ENCODE measurements at regions not wholly inside any gene's neighbourhood (a gene's known extent, or its start where the extent isn't known, plus 50 kb on each side); places are given as distances from the start of the nearest gene placed in this dataset.

DNA sequence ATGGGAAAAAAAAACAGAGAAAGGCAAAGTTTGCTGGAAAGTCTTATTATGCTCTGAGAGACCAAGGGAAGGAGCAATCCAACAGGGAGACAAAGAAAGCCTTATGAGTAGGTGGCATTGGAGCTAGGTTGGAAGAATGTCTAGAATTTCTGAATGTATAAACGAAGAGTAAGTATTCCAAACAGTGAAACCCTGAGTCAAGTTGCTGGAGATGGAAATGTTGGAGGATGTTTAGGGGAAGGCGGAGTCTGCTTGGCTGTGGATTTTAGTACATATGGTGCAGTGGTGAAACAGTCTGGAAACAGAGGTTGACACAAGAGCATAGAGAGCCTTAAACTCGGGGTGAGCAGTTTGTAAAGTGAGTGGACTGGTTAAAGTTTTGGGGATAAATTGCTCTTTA, 314.8 kb upstream of the CADM1 start:
- Mint-ChIP-seq H3K27ac (ENCODE audit: unreplicated experiment) (no peak overlapping the region), H3K36me3 (ENCODE audit: unreplicated experiment) (peaks cover 36% of the 10 kb centered on the region), H3K27me3 (ENCODE audit: unreplicated experiment) (no peaks in the 10 kb centered on the region), H3K4me3 (ENCODE audit: unreplicated experiment) (no peak overlapping the region), H3K9me3 (ENCODE audit: unreplicated experiment) (peaks cover 6% of the 10 kb centered on the region), H3K4me1 (ENCODE audit: low read depth, unreplicated experiment) (peaks cover 4% of the 10 kb centered on the region)
- TF ChIP-seq, protein P1, sequence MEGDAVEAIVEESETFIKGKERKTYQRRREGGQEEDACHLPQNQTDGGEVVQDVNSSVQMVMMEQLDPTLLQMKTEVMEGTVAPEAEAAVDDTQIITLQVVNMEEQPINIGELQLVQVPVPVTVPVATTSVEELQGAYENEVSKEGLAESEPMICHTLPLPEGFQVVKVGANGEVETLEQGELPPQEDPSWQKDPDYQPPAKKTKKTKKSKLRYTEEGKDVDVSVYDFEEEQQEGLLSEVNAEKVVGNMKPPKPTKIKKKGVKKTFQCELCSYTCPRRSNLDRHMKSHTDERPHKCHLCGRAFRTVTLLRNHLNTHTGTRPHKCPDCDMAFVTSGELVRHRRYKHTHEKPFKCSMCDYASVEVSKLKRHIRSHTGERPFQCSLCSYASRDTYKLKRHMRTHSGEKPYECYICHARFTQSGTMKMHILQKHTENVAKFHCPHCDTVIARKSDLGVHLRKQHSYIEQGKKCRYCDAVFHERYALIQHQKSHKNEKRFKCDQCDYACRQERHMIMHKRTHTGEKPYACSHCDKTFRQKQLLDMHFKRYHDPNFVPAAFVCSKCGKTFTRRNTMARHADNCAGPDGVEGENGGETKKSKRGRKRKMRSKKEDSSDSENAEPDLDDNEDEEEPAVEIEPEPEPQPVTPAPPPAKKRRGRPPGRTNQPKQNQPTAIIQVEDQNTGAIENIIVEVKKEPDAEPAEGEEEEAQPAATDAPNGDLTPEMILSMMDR (IDR thresholded peaks at IDR 0.05; ENCODE audit: partially characterized antibody, unreplicated experiment): no peak
- no peak for DNase-seq

DNA sequence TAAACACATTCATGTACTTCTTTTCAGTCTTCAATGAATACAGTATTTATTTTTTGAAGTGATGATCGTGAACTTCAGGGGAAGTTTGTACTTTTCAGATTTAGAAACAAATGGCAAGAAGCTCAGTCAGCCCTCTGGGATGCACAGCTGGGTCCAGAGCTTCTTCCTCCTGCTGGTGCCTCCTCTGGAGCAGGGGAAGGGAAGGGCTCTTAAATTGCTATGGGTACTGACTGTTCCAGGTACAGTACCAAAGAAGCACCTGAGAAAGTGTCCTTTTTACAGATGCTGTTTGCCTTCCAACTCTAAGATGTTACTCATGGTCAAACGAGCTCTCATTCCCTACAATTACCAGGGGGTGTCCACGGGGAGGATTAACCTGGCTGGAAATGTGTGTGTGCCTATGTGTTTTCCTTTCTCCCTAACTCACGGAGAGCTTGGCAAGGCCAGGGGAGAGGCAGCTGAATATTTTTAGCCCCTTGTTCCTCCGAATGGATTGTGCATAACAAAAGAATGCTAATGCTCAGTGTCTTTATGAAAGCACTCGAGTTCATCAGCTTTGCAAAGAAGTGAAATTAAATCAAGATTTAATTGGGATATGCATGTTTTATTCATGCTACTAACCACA, 313.7 kb upstream of the CADM1 start:
- H3K27ac Mint-ChIP-seq (ENCODE audit: unreplicated experiment): no peak overlapping the region
- H3K4me3 Mint-ChIP-seq (ENCODE audit: unreplicated experiment): no peak overlapping the region
- TF ChIP-seq, protein P1 (IDR thresholded peaks at IDR 0.05; ENCODE audit: partially characterized antibody, unreplicated experiment): no peak
- no peak for DNase-seq
- H3K27me3 Mint-ChIP-seq (ENCODE audit: unreplicated experiment): no peaks in the 10 kb centered on the region
- H3K4me1 Mint-ChIP-seq (ENCODE audit: low read depth, unreplicated experiment): peaks cover 4% of the 10 kb centered on the region
- H3K36me3 Mint-ChIP-seq (ENCODE audit: unreplicated experiment): peaks cover 34% of the 10 kb centered on the region
- peaks cover 8% of the 10 kb centered on the region for H3K9me3 Mint-ChIP-seq (ENCODE audit: unreplicated experiment)

DNA sequence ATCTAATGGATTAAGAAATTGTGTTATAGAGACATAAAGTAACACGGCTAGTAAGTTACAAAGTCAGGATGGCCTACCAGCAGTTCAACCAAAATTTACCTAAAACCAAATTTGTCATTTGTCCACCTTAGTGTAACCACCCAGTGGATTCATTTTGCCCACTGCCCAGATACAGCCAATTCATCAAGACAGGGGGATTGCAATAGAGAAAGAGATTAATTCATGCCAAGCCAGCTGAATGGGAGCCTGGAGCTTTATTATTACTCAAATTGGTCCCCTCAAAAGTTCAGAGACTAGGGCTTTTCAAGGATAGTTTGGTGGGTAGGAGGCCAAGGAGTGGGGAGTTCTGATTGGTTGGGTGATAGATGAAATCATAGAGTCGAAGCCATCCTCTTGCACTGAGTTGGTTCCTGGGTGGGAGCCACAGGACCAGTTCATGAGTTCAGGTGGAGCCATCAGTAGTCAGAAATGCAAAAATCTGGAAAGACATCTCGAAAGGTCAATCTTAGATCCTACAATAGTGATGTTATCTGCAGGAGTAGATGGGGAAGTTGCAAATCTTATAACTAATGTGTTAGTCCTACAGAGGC, 304.2 kb upstream of the CADM1 start:
- H3K9me3 Mint-ChIP-seq (ENCODE audit: unreplicated experiment): peaks cover 6% of the 10 kb centered on the region

DNA sequence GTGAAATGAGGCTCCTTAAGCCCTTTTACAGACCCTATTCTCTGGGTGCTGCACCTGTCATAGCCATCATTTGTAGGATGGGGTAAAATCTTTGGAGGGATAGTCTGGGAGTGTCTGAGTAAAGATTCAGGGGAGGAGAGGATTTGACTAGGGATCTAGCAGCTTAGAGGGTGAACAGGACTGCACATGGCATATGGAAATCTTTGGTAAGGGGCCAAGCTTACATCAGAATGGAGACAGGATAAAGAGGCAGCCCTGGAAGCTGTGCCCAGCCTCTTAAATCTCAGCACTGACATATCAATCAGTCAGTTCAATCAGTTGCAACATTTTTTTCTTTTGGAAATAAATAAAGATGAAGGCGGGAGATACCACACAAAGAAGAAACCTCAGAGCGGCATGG, 301.8 kb upstream of the CADM1 start:
- no peak for DNase-seq
- TF ChIP-seq, protein P1 (IDR thresholded peaks at IDR 0.05; ENCODE audit: partially characterized antibody, unreplicated experiment): no peak
- Mint-ChIP-seq H3K36me3 (ENCODE audit: unreplicated experiment) (peaks cover 20% of the 10 kb centered on the region), H3K4me3 (ENCODE audit: unreplicated experiment) (no peak overlapping the region), H3K27ac (ENCODE audit: unreplicated experiment) (no peak overlapping the region), H3K9me3 (ENCODE audit: unreplicated experiment) (peaks cover 4% of the 10 kb centered on the region), H3K27me3 (ENCODE audit: unreplicated experiment) (peaks cover 2% of the 10 kb centered on the region), H3K4me1 (ENCODE audit: low read depth, unreplicated experiment) (peaks cover 3% of the 10 kb centered on the region)

More for the DNA sequence above, 304.2 kb upstream of the CADM1 start:
- no peak overlapping the region for H3K4me3 Mint-ChIP-seq (ENCODE audit: unreplicated experiment)
- no peaks in the 10 kb centered on the region for H3K27me3 Mint-ChIP-seq (ENCODE audit: unreplicated experiment)
- TF ChIP-seq, protein P1 (IDR thresholded peaks at IDR 0.05; ENCODE audit: partially characterized antibody, unreplicated experiment): no peak
- no peak overlapping the region for H3K27ac Mint-ChIP-seq (ENCODE audit: unreplicated experiment)
- H3K4me1 Mint-ChIP-seq (ENCODE audit: low read depth, unreplicated experiment): peaks cover 3% of the 10 kb centered on the region
- peaks cover 26% of the 10 kb centered on the region for H3K36me3 Mint-ChIP-seq (ENCODE audit: unreplicated experiment)
- DNase-seq: no peak

DNA sequence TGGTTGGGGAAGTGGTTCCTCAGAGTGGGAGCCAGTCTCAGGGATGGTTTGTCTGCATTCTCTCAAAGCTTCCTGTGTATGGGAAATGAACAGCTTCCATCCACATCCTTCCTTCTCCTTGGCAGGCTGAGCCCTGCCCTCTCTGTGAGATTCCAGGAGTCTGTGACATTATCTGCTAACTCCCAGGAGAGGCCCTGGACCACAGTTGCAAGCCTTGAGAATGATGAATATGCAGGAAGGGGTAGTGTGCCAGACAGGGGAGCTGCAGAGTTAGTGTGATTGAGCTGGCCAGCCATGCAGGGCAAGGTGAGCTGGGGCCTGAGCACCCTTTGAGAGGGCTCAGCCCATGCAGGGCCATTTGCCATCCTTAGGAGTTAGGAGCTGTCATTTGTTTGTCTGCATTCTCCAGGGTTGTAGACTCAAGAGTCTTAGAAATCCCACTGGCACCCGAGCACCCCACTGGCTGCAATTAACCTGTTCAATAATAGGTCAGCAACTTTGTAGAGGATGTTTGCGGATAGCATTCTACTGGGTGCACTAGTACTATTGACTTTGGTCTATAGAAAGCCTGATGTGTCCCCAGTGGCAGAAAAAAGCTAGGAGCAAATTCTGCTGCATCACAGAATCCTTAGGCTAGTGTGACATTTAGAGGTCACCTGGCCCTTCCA, 299.0 kb upstream of the CADM1 start:
- no peak for DNase-seq
- H3K4me1 Mint-ChIP-seq (ENCODE audit: low read depth, unreplicated experiment): no peaks in the 10 kb centered on the region
- H3K4me3 Mint-ChIP-seq (ENCODE audit: unreplicated experiment): no peak overlapping the region
- TF ChIP-seq, protein P1 (IDR thresholded peaks at IDR 0.05; ENCODE audit: partially characterized antibody, unreplicated experiment): no peak
- H3K36me3 Mint-ChIP-seq (ENCODE audit: unreplicated experiment): no peaks in the 10 kb centered on the region
- no peak overlapping the region for H3K27ac Mint-ChIP-seq (ENCODE audit: unreplicated experiment)
- peaks cover 4% of the 10 kb centered on the region for H3K27me3 Mint-ChIP-seq (ENCODE audit: unreplicated experiment)
- H3K9me3 Mint-ChIP-seq (ENCODE audit: unreplicated experiment): no peaks in the 10 kb centered on the region
